HAP-1 (cell line): ENCODE measurements at regions not wholly inside any gene's neighbourhood (a gene's known extent, or its start where the extent isn't known, plus 50 kb on each side); places are given as distances from the start of the nearest gene placed in this dataset.

Source experiments
- DNase-seq, 2 experiments: peaks; one replicate each; pipeline ENCODE4 v3.0.0-alpha.2; 2016 to 2020; ENCODE audit warnings: low spot score in 2 of 2
- H3K27me3 ChIP-seq: fragments of 250-450 bp; sonication (Bioruptor Pico); 2 replicates; pipeline ENCODE4 v1.5.1; 2020; ENCODE audit warnings: low read depth, mild to moderate bottlenecking, moderate library complexity
- H3K36me3 ChIP-seq: fragments of 250-450 bp; sonication (Bioruptor Pico); replicated peaks from 2 replicates; pipeline ENCODE4 v1.5.1; 2020; ENCODE audit warnings: mild to moderate bottlenecking
- H3K4me1 ChIP-seq: fragments of 250-450 bp; sonication (Bioruptor Pico); 2 replicates; pipeline ENCODE4 v1.5.1; 2020; ENCODE audit warnings: mild to moderate bottlenecking
- H3K4me3 ChIP-seq: fragments of 250-450 bp; sonication (Bioruptor Pico); 2 replicates; pipeline ENCODE4 v1.5.1; 2020; ENCODE audit warnings: mild to moderate bottlenecking, moderate library complexity
- H3K9me3 ChIP-seq: fragments of 250-450 bp; sonication (Bioruptor Pico); 2 replicates; pipeline ENCODE4 v1.5.1; 2020; ENCODE audit warnings: mild to moderate bottlenecking, moderate library complexity
- in situ Hi-C: fragments of 300-500 bp; cut with MboI; formaldehyde crosslinking; loops from 3 replicates; pipeline ENCODE4 v1.14.3; 2020; ENCODE audit warnings: low sequenced_read_pairs, inconsistent platforms, mixed read lengths

DNA sequence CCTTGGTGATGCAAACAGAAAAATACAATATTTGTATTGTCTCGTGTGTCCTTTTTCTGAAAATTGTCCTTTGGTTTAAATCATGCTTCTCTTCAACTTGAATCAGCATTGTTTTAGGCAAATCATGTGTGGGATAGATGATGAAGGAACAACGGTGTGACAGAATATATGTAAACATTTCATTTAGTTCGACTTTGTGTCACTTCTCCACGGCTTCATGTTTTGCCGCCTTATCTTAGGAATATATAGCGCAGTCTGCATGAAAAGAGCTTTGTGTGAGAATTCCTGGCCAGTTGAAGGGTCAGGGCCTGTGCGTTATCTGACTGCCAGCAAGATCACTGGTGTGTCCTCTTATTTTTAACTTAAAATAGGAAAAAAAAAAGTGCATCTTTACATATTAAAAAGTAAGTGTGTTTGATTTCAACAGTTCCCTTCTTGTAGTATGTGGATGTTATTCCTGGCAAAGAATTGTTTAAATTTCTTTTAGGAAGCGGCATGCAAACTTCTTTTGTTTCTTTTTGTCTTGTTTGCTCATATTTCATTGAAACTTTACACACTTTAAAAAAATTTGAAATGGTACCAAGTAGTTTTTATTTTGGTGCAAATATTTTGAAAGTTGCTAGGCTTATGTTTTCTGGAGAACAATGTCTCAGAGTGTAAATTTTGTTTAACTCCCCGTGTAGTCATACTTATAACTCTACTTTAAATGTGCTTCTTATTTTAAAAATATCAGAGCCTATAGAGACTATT lies 465.2 kb downstream of the USP25 start:
- Histone ChIP-seq H3K27me3 (no peaks in the 10 kb centered on the region), H3K4me3 (peak overlapping the region; percentile 30), H3K9me3 (0 out of 2 replicates have a peak, but pooled peaks cover 2% of the 10 kb centered on the region), H3K4me1 (peaks cover 20% of the 10 kb centered on the region), H3K36me3 (no peaks in the 10 kb centered on the region)
- DNase-seq, result peak; percentile 33 to 48
- in situ Hi-C loops, result no loop called here

DNA sequence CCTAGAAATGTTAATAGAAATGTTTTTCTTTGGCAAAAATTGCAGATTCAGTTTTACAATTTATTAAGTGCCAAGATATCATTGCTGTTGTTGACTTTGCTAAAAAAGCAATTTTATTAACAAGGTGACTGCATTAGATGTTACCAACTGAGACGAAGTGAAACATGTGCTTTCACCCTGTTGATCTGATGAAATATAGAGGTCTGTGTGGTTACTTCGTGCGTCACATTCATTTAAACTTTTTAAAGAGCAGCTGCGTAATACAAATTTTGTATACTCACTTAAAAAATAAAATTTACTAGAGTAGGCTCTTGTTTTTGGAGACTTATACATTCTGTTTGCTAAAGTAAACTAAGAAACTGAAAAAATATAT lies 465.7 kb downstream of the USP25 start:
- H3K36me3 ChIP-seq, result no peaks in the 10 kb centered on the region
- in situ Hi-C loops, result no loop called here
- no peaks in the 10 kb centered on the region for H3K27me3 ChIP-seq
- peak in 1 of 2 experiments; percentile 37 for DNase-seq
- H3K4me1 ChIP-seq, result peaks cover 20% of the 10 kb centered on the region
- H3K4me3 ChIP-seq, result peak overlapping the region; percentile 30
- 0 out of 2 replicates have a peak, but pooled peaks cover 2% of the 10 kb centered on the region for H3K9me3 ChIP-seq

DNA sequence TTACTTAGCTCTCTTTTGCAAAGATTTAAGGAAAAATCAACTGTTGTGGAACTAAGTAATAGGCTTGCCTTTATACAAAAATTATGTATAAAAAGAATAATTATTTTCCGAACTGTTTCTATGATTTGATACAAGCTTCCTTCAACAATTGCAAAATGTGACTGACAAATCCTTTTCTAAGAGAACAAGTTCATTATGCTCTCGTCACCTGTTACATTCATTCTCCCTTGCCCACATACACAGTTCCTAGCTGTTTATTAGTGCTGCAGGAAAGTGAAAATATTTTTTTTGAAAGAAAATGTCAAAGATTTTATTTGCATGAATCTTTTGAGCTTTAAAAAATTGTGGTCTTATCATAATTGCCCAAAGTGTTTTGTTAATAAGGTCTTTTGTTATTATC lies 466.2 kb downstream of the USP25 start:
- no peaks in the 10 kb centered on the region for H3K27me3 ChIP-seq
- H3K4me3 ChIP-seq, result peak overlapping the region; percentile 30
- in situ Hi-C loops, result no loop called here
- no peaks in the 10 kb centered on the region for H3K36me3 ChIP-seq
- H3K9me3 ChIP-seq, result 0 out of 2 replicates have a peak, but pooled peaks cover 2% of the 10 kb centered on the region
- no peak for DNase-seq
- H3K4me1 ChIP-seq, result peaks cover 20% of the 10 kb centered on the region

DNA sequence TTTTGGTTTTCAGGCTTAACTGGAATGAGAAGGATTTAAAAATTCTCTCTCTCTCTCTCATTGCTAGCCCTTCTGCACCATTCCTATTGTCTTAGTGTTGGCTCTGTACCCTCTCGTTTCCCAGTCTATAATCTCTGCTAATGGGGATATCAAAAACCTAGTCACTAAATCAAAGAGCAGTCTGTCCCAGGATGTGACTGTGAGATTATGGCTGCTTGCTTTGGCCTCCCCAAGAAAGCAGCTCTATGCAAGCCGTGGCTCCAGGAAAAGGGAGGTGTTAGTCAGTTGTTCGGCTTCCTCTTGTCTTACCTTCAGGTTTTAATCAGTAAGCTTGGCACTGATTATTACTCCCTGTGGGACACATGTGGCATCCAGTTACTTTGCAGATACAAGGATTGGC lies 468.8 kb downstream of the USP25 start:
- 0 out of 2 replicates have a peak, but pooled peaks cover 2% of the 10 kb centered on the region for H3K9me3 ChIP-seq
- no peak overlapping the region for H3K4me3 ChIP-seq
- in situ Hi-C loops, result no loop called here
- no peak for DNase-seq
- no peaks in the 10 kb centered on the region for H3K27me3 ChIP-seq
- peaks cover 24% of the 10 kb centered on the region for H3K4me1 ChIP-seq
- H3K36me3 ChIP-seq, result no peaks in the 10 kb centered on the region

DNA sequence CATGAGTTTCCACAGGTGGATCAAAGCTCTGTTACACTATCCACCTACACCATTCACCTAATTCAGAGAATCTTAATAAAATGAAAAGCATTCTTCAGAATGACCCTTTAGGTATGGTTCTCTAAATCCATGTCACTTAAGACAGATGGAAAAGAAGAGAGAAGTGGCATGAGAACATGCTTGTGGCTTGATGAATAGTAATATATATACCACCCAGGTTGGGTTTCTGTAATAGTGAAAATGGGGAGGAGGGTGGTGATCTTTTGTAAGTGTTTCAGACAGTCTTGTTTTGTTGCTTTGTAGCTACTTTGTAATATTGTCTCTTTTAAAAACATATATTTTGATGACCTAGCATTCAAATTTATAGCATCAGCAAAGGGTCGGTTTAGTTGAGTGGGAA lies 469.8 kb downstream of the USP25 start:
- Histone ChIP-seq H3K27me3 (no peaks in the 10 kb centered on the region), H3K4me3 (no peak overlapping the region), H3K9me3 (0 out of 2 replicates have a peak, but pooled peaks cover 2% of the 10 kb centered on the region), H3K4me1 (peaks cover 20% of the 10 kb centered on the region), H3K36me3 (no peaks in the 10 kb centered on the region)
- no peak for DNase-seq
- in situ Hi-C loops, result no loop called here

DNA sequence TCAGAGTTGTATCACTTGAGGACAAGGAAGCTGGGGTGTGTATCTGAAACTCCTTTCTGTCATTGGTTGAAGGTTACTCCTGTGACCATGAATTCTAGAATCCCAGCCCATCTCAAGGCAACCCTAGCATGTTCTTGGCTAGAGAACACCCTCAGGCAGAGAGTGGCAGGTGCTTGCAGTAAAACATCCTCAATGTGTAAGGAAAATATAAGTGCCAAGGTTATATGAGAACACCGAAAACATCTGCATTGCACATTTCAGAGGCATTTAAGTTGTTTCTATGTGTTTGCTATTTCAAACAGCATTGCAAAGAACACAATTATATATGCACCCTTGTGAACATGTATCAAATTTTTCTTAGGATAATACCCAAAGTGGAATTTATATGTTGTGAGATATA lies 471.9 kb downstream of the USP25 start:
- Histone ChIP-seq H3K4me1 (peaks cover 15% of the 10 kb centered on the region), H3K9me3 (0 out of 2 replicates have a peak, but pooled peaks cover 2% of the 10 kb centered on the region), H3K27me3 (no peaks in the 10 kb centered on the region), H3K4me3 (no peak overlapping the region), H3K36me3 (no peaks in the 10 kb centered on the region)
- DNase-seq, result no peak
- in situ Hi-C loops, result no loop called here

DNA sequence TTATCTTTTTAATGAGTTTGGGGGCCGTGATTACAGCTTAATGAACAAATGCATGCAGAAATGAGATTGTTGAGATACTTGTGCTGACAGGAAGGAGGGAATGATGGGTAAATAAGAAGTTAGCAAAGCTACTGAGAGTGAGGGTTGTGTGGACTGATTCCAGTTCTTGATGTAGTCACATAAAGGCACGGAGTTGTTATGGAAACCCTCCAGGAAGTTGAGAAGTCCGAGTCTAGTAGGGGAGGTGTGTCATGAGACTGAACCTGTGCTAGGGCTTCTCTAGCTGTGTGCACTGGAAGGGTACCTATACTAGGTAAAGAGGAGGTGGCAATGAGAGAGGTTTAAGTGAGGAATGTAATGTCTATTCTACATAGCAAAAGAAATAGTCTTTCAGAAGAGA lies 475.7 kb downstream of the USP25 start:
- no peaks in the 10 kb centered on the region for H3K9me3 ChIP-seq
- H3K36me3 ChIP-seq, result no peaks in the 10 kb centered on the region
- H3K27me3 ChIP-seq, result no peaks in the 10 kb centered on the region
- H3K4me1 ChIP-seq, result peaks cover 10% of the 10 kb centered on the region
- in situ Hi-C loops, result no loop called here
- H3K4me3 ChIP-seq, result no peak overlapping the region
- DNase-seq, result no peak

DNA sequence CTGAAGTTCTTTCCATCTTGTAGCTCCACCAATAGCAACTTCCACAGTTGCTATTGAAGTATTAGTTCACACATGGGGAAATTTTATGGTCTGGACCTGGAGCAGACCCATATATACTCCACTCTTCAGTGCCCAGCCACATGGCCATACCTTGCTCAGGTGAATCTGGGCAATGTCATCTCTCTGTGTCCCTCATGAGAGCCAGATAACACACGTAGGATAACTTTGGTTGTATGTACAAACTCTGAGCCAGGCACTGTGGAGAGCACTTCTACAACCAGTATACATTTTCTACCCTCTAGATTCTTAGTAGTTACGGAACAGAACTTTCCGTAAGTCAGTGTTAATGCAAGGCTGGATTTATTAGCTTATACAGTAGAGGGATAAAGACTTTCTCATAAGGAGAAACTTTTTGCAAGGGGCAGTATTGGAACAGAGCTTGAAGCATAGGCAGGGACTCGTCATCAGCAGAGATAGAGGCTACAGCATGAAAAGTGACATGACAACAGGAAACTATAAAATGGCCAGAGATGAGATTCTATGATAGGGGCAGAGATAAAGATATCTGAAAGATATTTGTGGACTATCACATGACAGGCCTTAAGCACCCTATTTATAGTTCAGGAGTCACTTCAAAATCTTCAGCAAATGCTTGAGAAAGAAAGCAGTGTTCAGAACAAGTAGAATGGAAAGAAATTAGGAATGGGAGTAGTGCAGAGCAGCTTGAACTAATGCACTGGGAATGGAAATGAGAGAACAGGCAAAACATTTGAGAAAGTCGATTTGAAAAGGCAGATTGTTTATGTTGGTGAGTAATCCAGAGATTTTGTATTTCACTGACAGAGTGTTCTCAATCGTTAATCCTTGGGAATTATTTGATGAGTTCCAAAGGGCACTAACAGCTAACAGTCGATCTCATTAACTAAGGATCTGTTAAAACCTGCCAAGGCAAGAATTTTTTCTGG lies 481.8 kb downstream of the USP25 start:
- no peaks in the 10 kb centered on the region for H3K36me3 ChIP-seq
- H3K27me3 ChIP-seq, result no peaks in the 10 kb centered on the region
- in situ Hi-C loops, result no loop called here
- H3K4me1 ChIP-seq, result peaks cover 21% of the 10 kb centered on the region
- H3K9me3 ChIP-seq, result no peaks in the 10 kb centered on the region
- DNase-seq, result peak in 1 of 2 experiments; percentile 76
- H3K4me3 ChIP-seq, result no peak overlapping the region

DNA sequence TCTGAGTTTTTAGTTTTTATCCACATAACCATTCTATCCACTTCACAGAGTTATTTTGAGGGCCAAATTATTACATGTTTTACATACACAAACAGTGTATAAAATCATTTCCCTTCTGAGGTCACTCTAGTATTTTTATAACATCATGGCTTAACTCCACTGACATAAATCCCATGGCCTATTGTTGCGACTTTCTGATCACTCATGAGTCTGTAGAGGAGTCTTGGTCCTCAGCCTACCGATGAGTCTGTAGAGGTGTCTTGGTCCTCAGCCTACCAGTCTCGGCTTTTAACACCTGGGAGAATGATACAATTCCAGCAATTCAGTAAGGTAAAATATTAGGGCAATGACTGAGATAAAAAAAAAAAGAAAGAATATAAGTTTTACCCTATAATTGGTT lies 483.7 kb downstream of the USP25 start:
- no peak overlapping the region for H3K4me3 ChIP-seq
- H3K27me3 ChIP-seq, result no peaks in the 10 kb centered on the region
- no peaks in the 10 kb centered on the region for H3K9me3 ChIP-seq
- H3K36me3 ChIP-seq, result no peaks in the 10 kb centered on the region
- in situ Hi-C loops, result no loop called here
- H3K4me1 ChIP-seq, result peaks cover 25% of the 10 kb centered on the region
- DNase-seq, result no peak

DNA sequence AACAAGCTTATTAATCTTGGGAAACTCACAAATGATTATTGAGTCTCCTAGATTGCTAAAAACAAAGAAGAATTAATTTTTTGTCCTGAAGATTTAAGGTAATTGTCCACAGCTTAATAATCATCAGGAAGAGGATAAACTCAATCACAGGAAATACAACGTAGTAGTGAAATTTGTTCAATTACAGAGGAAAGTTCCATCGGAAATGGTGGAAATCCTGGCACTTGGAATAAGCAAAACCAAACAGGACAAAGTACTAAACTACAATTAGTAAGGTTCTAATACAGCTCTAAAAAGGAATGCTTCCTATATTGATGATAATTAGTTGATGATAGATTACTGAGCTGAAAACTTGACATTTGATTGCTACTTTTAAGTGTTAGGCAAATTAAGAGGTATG lies 485.4 kb downstream of the USP25 start:
- H3K9me3 ChIP-seq, result no peaks in the 10 kb centered on the region
- no peaks in the 10 kb centered on the region for H3K27me3 ChIP-seq
- DNase-seq, result no peak
- H3K4me3 ChIP-seq, result no peak overlapping the region
- H3K36me3 ChIP-seq, result no peaks in the 10 kb centered on the region
- in situ Hi-C loops, result no loop called here
- H3K4me1 ChIP-seq, result peaks cover 25% of the 10 kb centered on the region

DNA sequence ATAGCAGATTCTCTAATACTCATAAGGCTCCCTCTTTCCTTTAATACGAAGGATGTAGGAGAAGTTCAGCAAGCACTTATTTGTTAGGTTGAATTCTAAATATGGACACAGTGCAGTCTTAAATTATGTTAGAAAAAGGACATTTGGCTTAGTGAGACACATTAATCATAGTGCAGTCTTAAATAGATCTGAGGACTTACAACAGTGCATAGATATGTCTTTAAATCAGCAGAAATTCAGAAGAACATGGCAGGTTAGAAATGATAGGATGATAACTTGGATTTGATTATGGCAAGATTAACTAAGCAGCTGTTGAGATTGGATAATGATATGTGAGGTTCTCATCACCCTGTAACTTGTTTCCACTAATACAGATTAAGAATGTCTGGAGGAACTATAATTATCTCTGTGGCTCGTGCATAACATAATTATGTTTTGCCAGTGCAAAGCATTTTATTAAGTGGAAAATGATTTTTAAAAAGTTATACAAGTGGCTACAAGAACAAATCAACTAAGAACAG lies 485.9 kb downstream of the USP25 start:
- Histone ChIP-seq H3K27me3 (no peaks in the 10 kb centered on the region), H3K36me3 (no peaks in the 10 kb centered on the region), H3K4me3 (no peak overlapping the region), H3K4me1 (peaks cover 25% of the 10 kb centered on the region), H3K9me3 (no peaks in the 10 kb centered on the region)
- in situ Hi-C loops, result no loop called here
- no peak for DNase-seq

DNA sequence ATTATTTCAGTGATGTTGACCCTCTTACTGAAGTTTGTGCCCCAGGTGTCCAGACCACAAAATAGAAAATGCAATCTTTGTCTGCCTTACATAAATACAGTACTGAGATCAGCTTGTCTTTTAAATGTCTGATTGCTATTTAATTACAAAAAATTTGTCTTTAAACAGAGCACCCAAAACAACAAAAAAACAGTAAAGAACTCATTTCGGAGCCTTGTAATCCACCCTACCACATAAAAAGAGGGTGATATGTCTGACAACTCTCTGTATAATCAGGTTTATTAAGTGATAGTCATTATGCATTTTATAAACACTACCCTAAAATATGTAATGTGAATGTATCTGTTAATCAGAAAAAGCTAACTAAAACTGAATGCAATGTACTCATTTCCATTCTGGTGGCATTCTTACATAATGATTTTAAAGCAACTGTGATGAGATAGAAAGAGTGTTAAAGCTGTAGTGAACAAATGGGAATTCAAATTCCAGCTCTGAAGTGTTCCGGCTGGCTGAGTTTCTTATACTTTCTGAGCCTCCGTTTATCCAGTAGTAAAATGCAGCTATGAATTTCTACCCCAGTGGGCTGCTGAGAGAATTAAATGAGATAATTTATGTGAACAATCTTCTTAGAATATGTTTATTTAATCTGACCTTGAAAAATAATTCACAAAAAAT lies 486.6 kb downstream of the USP25 start:
- no peaks in the 10 kb centered on the region for H3K9me3 ChIP-seq
- in situ Hi-C loops, result no loop called here
- DNase-seq, result no peak

DNA sequence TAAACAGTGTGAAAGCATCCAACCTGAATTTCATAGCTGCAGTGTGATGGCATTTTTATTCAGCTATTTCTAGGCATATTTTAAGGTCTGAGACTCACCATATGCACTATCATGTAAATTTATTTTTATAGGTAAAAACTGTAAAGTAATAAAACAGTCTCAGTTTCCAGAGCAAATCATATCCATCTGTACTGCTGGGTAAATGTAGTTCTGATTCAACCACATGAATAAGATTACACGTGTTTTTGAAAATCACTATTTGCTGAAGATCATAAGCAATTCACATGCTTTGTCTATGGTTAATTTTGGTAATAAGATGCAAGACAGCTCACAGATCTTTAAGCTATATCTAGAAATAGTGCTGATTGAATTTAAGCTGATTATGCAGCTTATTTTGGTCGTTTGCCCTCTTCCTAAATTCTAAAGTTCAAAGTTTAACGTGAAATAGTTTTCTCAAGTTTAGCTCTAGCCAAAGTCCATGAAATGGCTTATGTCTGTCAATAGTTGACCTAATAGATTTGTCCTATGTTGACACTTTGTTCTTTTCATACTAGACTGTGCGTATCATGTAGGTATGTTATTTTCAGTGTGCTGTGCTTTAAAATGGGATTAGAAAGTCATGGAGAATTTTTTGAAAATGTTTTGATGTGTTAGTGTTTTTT lies 489.0 kb downstream of the USP25 start:
- H3K36me3 ChIP-seq, result no peaks in the 10 kb centered on the region
- H3K27me3 ChIP-seq, result no peaks in the 10 kb centered on the region
- no peak for DNase-seq
- H3K4me1 ChIP-seq, result peaks cover 11% of the 10 kb centered on the region
- in situ Hi-C loops, result no loop called here
- H3K4me3 ChIP-seq, result no peak overlapping the region
- no peaks in the 10 kb centered on the region for H3K9me3 ChIP-seq

More for the DNA sequence above, 486.6 kb downstream of the USP25 start:
- Histone ChIP-seq H3K36me3 (no peaks in the 10 kb centered on the region), H3K4me1 (peaks cover 24% of the 10 kb centered on the region), H3K4me3 (no peak overlapping the region), H3K27me3 (no peaks in the 10 kb centered on the region)
